ENCODE measurements at regions not wholly inside any gene's neighbourhood (a gene's known extent, or its start where the extent isn't known, plus 50 kb on each side); places are given as distances from the start of the nearest gene placed in this dataset.

DNA sequence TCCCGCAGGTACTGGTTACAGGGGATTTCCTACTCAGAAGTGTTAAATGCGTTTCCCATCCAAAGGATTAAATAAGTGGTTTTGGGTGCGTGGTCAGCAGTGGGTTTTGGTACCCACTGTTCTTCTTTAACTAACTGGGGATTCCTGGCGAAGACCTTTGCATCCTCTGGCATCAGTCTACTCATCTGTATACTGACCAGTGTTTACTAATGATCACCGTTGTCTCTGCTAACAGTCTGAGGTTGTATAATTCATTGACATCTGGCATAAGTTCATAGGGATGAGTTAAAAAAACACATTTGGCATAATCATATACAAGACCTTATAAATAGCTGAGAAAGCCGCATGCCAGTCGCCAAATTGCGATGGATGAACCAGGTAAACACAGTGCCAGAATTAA is 339.1 kb downstream of the PMP22 start:
- no peak for DNase-seq
- ATAC-seq: no peak
- no peak overlapping the region for H3K27ac ChIP-seq
- TF ChIP-seq CTCF (IDR thresholded peaks at IDR 0.05 in 4 of 5, conservative IDR thresholded peaks at IDR 0.05 in 1 of 5) (no peak), POLR2A (IDR thresholded peaks at IDR 0.05) (no peak)
- in situ Hi-C loops (cut with MboI; ENCODE audit: low sequenced_read_pairs in 4 of 4): loop anchor here (10.0 to 25.0 kb wide), 4 partner anchors 1331 to 1591 kb away; no protein-coding TSS in a partner anchor
- no peaks in the 10 kb centered on the region for H3K9me3 ChIP-seq
- H3K36me3 ChIP-seq: no peaks in the 10 kb centered on the region
- intact Hi-C loops (cut with DNase I; ENCODE audit: low total_unique reads): no loop called here
- no peaks in the 10 kb centered on the region for H3K27me3 ChIP-seq
- H3K4me1 ChIP-seq: no peaks in the 10 kb centered on the region
- no peak overlapping the region for H3K4me3 ChIP-seq

GRCh38 chr17:14925498-14925897 is 339.6 kb downstream of the PMP22 start:
- TF ChIP-seq POLR2A (IDR thresholded peaks at IDR 0.05) (no peak), CTCF (IDR thresholded peaks at IDR 0.05 in 4 of 5, conservative IDR thresholded peaks at IDR 0.05 in 1 of 5) (no peak)
- intact Hi-C loops (cut with DNase I; ENCODE audit: low total_unique reads): no loop called here

DNA sequence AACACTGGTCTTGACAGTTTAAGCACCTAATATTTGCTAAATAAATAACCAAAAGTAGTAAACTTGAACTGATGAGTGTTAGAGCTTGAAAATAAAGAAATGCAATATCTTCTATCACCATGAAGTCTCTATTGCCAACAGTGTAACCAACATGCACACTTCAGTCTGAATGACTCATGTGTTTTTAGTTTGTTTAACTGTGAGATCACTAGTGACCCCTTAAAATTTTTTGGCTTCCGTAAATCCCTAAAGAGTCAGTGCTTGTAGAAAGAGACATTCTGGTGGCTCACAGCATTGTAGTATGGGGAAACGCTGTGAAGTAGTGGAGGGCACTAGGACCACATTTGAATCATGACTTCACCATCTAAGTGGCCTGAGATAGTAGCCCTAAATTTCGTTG is 341.1 kb downstream of the PMP22 start:
- ATAC-seq (no peak), DNase-seq (no peak)
- intact Hi-C loops (cut with DNase I; ENCODE audit: low total_unique reads): no loop called here

More at GRCh38 chr17:14925498-14925897, 339.6 kb downstream of the PMP22 start:
- no peak overlapping the region for H3K27ac ChIP-seq
- no peak overlapping the region for H3K4me3 ChIP-seq
- ATAC-seq: no peak
- no peaks in the 10 kb centered on the region for H3K4me1 ChIP-seq
- DNase-seq: no peak
- H3K27me3 ChIP-seq: no peaks in the 10 kb centered on the region
- no peaks in the 10 kb centered on the region for H3K36me3 ChIP-seq
- no peaks in the 10 kb centered on the region for H3K9me3 ChIP-seq
- in situ Hi-C loops (cut with MboI; ENCODE audit: low sequenced_read_pairs in 4 of 4): loop anchor here (10.0 to 25.0 kb wide), 4 partner anchors 1331 to 1591 kb away; no protein-coding TSS in a partner anchor

DNA sequence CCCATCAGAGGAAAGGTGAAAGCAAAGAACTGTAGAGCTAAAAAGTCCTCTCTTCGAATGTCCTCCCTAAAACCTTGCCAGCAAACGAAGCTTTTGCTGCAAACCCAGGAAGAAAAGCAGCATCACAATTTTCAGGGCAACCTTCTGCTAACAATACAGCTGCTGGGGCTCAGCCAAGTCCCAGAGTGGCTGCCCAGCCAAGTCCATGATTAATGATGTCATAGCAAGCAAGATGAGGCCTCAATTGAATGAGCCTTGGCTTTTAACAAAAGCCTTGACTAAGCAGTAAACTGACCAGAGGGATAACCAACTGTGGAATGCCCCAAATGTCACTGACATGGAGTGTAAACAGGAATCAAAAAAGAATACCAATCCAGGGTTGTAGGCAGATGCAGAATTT is 342.7 kb downstream of the PMP22 start:
- no peak for DNase-seq
- no peak for ATAC-seq
- H3K27ac ChIP-seq: no peak overlapping the region
- no peaks in the 10 kb centered on the region for H3K4me1 ChIP-seq
- TF ChIP-seq CTCF (IDR thresholded peaks at IDR 0.05 in 4 of 5, conservative IDR thresholded peaks at IDR 0.05 in 1 of 5) (no peak), POLR2A (IDR thresholded peaks at IDR 0.05) (no peak)
- no peak overlapping the region for H3K4me3 ChIP-seq
- H3K36me3 ChIP-seq: no peaks in the 10 kb centered on the region
- no peaks in the 10 kb centered on the region for H3K9me3 ChIP-seq
- H3K27me3 ChIP-seq: no peaks in the 10 kb centered on the region
- in situ Hi-C loops (cut with MboI; ENCODE audit: low sequenced_read_pairs in 4 of 4): loop anchor here in 3 of 4 donors (10.0 to 25.0 kb wide), 3 partner anchors 1328 to 1588 kb away; no protein-coding TSS in a partner anchor
- intact Hi-C loops (cut with DNase I; ENCODE audit: low total_unique reads): no loop called here

More for the DNA sequence above, 341.1 kb downstream of the PMP22 start:
- no peaks in the 10 kb centered on the region for H3K4me1 ChIP-seq
- TF ChIP-seq POLR2A (IDR thresholded peaks at IDR 0.05) (no peak), CTCF (IDR thresholded peaks at IDR 0.05 in 4 of 5, conservative IDR thresholded peaks at IDR 0.05 in 1 of 5) (no peak)
- no peaks in the 10 kb centered on the region for H3K27me3 ChIP-seq
- no peak overlapping the region for H3K27ac ChIP-seq
- in situ Hi-C loops (cut with MboI; ENCODE audit: low sequenced_read_pairs in 4 of 4): loop anchor here in 3 of 4 donors (10.0 to 25.0 kb wide), 3 partner anchors 1329 to 1589 kb away; no protein-coding TSS in a partner anchor
- H3K9me3 ChIP-seq: no peaks in the 10 kb centered on the region
- no peaks in the 10 kb centered on the region for H3K36me3 ChIP-seq
- no peak overlapping the region for H3K4me3 ChIP-seq

- H3K27me3 ChIP-seq: no peaks in the 10 kb centered on the region
- H3K9me3 ChIP-seq: no peaks in the 10 kb centered on the region
- H3K4me1 ChIP-seq: no peaks in the 10 kb centered on the region
- no peaks in the 10 kb centered on the region for H3K36me3 ChIP-seq
- in situ Hi-C loops (cut with MboI; ENCODE audit: low sequenced_read_pairs in 4 of 4) (loop anchor here in 3 of 4 donors (10.0 to 25.0 kb wide), 3 partner anchors 1327 to 1587 kb away; no protein-coding TSS in a partner anchor), intact Hi-C loops (cut with DNase I; ENCODE audit: low total_unique reads) (no loop called here)
- ATAC-seq: no peak
- TF ChIP-seq CTCF (IDR thresholded peaks at IDR 0.05 in 4 of 5, conservative IDR thresholded peaks at IDR 0.05 in 1 of 5) (no peak), POLR2A (IDR thresholded peaks at IDR 0.05) (no peak)
- no peak overlapping the region for H3K27ac ChIP-seq
- H3K4me3 ChIP-seq: no peak overlapping the region
- no peak for DNase-seq
These were observed 343.2 kb downstream of the PMP22 start for GRCh38 chr17:14921936-14922335.

Measured in gastrocnemius medialis (tissue), 4 donors.